CD4-positive, alpha-beta T cell treated with Interleukin-4 for 1 hour (primary cell): ENCODE measurements at regions not wholly inside any gene's neighbourhood (a gene's known extent, or its start where the extent isn't known, plus 50 kb on each side); places are given as distances from the start of the nearest gene placed in this dataset.

Experiments used
- DNase-seq, 2 donors: peaks; one replicate each; pipeline ENCODE4 v3.0.0-alpha.2; 2020 to 2022

DNA sequence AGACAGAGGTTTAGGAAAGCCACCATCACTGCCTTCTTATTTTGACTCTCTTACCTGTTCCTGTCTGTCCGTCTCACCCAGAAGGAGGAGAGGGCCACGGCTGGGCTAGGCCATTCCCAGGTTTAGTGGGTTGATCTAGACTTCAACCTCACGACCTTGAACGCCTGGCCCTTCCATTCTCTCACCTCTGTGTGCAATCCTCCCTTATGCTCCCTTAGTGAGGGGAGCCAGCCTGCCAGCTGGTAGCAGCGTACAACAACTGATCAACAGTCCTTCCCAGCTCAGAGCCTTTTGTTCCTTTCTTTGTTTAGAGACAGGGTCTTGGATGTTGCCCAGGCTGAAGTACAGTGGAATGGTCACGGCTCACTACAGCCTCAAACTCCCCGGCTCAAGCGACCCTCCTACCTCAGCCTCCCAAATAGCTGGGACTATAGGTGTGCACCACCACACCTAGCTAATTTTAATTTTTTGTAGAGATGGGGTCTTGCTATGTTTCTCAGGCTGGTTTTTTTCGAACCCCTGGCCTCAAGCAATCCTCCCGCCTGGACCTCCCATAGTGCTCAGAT, 123.9 kb downstream of the ZNF664 start:
- no peak for DNase-seq

DNA sequence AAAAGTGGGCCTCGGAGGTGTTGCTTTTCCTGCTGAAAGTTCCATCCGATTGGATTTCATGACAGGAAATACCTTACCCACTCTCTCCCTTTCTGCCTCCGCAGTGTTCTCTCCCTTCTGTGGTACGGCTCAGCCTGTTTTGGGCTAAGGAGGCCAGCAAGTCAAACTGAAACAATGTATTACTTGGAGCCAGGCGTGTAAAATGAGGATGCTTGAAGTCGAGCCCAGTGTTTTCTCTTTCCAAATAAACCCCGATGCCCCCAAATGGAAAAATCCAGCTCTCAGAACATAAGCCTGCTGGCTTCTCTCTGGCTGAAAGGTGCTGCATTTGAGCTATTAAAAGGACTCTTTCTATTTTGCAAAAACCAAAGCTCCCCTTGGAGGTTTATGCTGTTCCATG, 124.7 kb downstream of the ZNF664 start:
- no peak for DNase-seq

DNA sequence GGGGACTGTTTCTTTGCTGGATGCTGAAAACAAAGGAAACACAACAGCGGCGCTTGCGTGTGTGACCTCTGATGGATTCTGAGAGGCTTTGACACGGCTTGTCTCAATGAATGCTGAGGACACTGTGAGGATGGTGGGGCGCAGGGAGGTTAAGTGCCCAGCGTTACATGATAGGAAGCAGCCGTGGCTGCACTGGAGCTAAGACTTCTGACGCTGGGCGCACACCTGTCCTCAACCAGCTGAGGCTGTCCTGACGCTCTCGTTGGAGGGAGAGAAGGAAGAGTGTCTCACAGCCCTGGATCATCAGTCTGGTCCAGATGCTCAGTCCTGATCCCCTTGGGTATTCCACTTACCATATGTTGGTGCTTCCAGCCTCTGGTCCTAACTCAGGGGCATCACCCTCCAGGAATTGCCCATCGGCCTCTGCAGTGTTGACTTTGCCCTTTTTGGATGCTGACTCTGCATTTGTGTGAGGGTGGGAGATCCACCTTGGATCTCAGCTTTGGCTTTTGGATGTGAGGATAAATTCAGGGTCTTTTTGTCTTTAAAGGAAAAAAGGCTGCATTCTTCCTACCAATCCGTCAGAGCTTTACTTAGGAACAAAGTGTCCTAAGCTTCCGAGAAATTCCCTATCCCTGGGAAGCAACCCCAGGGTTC, 125.2 kb downstream of the ZNF664 start:
- DNase-seq, result no peak

DNA sequence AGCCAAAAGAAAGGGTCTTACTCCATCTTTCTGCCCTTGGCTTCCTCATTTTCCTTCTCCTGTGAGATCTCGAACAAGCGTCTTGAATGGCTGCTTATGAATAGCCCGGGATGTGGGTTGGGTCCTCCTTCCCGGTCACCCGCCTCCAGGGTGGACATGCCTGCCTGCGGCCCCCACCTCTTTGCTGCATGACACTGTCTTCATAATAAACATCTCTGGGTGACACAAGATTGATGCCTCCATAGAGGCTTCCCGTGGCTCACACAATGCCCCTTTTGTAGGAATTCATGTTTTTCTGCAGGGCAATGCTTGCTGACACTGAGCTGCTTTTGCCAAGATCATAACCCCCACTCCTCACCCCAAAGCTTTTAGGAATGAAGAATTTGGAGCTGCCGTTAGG, 125.9 kb downstream of the ZNF664 start:
- no peak for DNase-seq

DNA sequence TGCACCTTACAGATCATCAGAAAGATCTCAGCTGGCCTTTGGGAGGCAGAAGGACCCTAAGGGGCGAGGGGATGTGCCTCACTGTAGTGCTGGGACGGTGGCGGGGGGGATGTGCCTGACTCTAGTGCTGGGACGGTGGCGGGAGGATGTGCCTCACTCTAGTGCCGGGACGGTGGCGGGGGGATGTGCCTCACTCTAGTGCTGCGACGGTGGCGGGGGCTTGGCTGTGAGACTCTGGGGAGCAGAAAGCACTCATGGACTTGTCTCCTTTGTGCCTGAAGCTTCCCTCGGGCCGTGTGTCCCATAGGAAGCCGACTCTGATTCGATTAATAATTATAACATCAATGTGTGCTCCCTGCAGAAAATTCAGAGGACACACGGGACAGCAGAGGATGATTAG, 126.6 kb downstream of the ZNF664 start:
- DNase-seq, result no peak

DNA sequence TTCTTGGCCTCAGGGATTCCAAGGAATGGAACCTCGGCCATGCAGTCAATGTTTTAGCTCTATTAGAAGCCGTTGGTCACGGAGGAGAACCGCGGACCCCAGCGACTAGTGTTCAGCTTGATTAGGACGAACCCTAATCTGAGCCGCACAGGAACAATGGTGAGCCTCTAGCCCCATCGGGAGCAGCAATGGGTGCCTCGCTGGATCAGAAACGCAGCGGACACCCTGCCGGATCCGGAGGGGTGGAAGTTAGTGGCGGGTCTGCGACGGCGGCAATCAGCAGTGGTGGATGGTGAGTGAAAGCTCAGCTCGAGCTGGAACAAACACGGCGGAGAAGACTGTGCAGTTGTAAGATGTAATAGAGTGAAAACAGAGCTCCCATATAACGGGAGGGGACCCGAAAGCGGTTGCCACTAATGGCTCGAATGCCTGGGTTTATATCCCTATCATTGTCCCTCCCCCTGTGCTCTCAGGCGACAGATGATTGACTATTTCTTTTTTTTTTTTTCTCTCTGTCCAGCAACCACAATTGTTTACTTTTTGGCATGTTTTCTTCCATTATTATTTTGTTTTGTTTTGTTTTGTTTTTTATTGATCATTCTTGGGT, 127.7 kb downstream of the ZNF664 start:
- no peak for DNase-seq

DNA sequence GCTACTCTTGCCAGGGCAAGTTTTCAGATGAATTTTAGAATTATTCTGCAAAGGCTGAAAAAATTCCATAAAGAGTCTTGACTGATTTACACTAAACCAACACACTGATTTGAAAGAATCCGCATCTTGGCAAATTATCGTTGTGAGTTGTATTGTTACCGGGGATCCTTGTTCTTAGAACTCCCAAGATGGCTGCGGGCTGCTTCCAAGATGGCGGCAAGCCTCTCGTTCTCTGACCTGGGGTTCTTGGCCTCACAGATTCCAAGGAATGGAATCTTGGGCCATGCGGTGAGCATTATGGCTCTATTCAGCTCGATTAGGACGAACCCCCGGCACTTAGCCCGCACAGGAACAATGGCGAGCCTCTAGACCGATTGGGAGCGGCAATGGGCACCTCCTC, 132.5 kb downstream of the ZNF664 start:
- no peak for DNase-seq

DNA sequence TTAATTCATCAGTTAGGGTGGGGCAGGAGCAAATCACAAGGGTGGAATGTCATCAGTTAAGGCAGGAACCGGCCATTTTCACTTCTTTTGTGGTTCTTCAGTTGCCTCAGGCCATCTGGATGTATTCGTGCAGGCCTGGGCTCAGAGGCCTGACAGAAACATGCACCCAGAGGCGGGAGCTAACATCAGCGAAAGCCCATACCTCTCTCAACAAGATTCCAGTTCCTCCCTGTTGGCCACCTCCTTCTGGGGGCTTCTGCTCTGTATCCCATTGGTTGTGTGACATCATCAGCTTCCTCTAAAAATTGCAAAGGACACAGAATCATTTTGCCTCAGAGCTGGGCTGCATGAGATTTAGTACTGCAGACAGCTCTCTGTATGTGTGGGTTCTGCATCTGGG, 134.3 kb downstream of the ZNF664 start:
- no peak for DNase-seq

DNA sequence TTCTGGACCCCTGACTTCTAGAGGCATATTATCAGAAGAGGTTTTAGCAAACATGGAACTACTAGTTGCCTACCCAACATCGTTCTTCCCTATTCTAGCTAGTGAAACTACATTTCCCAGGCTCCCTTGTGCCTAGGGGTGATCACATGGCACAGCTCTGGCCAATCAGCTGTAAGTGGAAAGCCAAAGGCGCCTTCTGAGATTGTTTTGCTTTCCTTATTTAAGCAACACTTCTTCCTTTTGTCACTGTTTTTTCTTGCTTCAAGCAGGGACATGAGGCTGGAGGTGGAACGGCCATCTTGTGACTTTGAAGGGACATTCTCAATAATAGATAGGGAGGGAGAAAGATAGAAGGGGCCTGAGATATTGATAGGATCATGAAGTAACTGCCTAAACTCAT, 136.7 kb downstream of the ZNF664 start:
- DNase-seq, result peak; percentile 15 to 16

DNA sequence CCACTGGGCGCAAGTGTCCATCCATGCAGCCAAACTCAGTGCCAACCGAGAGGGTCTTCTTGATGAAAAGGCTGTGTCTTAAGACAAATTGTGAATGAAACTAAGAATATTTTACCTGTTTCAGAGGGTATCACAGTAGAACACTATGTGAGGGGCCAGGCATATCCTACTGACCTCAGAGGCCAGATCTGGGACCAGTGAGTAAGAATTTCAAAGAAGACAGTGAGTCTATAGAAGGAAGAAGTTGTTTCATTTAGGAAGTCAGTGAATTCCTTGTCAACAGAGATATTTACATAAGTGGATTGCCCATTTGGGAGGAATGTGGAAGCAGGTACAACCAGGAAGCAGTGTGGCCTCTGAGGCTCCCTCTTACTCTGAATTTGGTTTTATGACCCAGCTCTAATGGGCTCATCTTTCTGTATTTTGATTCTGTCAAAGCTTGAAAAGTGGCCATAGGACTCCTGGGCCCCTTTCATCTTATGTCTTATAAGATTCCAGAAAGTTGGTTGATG, 137.4 kb downstream of the ZNF664 start:
- DNase-seq, result no peak

DNA sequence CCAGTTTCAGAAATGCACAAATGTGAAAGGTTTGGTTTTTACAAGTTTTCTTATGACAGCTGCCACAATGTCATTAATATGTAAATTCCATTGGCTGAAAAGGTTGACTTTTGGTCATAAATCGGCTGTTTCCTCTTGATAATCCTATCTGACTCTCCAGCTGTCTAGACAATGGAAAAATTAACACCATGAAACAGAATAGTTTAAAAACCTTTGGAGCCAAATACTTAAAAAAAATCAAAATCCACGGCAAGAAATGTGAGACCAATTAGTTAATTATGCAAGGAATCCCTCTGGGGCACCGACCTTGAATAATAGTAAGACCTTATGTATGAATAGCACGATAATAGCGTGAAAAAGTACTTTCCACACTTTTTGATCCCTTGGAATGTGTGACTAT, 138.0 kb downstream of the ZNF664 start:
- no peak for DNase-seq

DNA sequence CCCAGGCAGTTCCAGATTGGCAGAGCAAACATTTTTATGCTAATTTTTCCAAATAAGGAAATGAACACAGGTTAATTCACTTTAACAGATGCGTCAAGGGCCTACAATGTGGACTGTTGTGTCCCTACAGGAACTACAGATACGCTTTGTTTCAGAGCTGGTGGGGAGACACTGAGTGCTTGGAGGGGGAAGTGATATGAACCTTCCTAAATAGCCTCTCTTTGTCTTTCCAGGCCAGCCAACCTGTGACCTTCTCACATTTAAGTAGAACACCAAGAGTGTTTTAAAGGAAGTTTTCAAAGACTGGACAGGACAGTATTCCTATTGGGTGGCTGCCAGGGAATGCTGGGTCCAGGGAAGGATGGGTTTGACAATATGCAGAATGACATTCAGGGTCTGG, 141.3 kb downstream of the ZNF664 start:
- DNase-seq, result no peak

DNA sequence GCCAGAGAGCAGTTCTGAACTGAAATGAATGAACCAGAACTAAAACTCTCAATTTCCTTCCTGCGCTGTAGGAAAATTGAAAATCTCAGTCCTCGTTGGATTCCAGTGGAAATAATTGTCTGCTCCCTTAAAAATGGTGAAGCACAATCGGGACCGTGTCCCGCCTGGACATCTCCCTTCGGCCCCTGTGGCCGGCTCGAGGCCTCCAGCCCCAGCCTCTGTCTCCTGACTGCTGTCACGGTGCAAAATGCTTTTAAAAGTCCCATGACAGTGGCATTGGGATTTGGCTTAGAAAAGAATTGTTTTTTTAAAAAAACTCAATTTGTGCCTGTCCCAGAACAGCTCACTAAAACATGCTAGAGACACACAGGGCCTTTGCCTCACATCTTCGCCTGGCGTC, 142.5 kb downstream of the ZNF664 start:
- no peak for DNase-seq

DNA sequence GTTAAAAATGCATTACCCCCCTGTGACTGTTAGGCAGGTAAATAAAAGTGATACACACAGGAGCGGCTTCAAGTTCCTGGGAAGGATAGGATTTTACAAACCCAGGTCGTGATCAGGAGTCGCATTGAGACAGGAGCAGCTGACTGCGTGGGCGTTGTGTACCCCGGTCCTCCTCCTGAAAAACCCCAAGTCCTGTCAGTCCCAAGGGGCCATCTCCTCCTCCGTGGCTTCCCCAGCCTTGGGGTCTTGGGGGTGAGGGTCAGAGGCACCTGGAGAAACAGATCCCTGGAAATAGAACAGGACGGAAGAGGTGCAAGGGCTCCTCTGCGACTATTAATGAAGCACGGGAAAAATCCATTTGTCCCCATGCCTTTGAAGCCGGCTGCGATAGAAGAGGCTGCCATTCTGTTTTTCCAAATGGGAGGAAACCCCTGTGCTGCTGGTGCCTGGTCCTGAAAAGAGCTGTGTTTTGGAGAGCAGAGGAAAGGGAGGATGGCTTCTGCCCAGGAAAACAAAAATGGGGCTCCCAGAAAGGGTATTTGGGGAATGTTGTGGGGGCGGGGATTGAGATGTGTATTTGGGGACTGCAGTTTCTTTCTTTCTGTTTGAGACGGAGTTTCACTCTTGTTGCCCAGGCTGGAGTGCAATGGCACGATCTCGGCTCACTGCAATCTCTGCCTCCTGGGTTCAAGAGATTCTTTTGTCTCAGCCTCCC, 143.1 kb downstream of the ZNF664 start:
- DNase-seq, result no peak

DNA sequence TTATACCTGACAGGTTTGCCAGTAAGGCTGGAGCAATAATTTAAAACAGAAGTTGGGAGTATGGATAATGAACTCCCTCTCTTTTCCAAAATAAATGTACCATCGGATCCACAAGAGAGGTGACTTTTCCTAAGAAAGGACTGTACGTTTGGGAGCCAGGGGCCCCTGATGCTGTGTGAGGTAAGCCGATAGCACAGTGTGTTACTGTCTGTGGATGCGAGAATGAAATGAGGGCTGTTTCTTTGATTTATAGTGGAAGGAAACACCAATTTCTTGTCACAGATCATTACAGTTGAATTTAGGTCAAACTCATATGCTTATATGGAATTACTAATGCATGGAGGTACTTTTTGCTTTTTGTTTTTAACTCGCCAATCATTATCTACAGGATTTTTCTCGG, 147.7 kb downstream of the ZNF664 start:
- DNase-seq, result no peak

DNA sequence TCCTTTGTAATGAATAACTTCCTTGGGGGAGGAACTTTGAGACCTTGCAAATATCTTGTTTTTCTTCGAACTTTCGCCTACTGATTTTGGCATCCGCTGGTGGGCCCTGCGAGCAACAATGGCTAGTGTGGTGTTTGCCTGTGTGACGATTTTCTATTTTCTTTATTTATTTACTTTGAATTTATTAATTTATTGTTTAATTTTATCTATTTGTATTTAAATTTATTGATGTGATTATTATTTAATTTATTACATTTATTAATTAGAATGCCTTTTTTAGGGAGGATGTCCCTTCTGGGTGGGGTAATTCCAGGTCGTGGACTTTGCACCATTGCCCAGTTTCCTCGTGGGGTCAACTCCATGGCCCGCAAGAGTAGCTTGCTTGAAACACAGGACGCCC, 149.7 kb downstream of the ZNF664 start:
- no peak for DNase-seq

DNA sequence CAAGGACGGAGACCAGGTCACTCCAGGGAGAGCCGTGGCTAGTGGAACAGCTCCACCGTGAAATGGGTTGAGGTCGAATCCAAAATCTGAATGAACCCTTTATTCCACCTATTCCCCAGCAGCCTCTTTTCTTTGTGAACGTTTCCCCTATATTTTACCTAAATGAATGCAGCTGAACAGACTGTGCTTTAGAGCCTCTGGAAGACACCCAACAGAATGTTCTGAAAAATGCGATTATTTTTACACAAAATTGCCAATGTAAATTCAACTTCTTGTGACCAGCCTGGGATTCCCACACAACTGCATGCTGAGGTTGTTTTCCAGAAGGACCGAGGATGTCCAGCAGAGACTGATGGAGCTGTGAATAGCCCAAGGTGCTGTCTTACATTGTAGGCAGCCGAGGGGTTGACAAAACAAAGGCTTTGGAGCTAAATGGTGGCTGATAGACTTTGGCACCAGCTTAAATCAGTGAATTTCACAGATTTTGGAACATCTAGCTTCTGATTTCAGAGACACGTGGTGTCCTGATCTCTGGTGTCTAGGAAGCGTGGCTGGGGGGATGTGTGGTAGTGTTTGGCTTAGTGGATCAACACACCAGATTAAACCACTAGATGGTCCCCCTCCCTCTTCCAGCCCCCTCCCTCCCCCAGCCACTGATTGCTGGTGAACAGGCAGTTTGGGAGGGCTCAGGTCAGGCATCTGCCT, 150.4 kb downstream of the ZNF664 start:
- no peak for DNase-seq

DNA sequence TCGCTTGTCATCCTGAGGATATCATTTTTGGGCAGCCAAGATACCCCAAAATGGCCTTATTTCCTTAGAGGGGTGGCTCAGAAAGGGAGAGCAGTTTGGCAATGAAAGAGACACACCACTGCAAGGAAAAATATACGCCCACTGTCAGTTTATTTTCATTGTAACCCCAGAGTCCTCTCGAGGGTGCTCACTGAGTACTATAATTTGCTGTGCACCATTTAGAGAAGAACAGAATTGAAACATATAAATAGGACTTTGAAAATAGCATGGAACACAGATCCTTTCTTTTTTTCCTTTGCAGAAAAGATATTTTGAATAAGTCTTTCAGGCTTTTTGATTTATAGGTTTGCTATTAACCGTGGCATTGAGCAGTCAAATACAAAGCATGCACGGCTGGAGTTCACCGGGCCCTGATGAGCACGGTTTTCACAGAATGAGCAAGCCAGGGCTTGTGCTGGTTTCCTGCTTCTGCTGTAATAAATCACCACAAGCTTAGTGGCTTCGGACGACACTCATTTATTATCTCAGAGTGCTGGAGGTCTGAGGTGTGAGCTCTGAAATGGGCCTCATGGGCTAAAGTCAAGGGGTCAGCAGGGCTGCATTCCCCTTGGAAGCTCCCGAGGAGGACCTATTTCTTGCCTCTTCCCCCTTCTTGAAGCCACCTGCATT, 152.3 kb downstream of the ZNF664 start:
- DNase-seq, result no peak

DNA sequence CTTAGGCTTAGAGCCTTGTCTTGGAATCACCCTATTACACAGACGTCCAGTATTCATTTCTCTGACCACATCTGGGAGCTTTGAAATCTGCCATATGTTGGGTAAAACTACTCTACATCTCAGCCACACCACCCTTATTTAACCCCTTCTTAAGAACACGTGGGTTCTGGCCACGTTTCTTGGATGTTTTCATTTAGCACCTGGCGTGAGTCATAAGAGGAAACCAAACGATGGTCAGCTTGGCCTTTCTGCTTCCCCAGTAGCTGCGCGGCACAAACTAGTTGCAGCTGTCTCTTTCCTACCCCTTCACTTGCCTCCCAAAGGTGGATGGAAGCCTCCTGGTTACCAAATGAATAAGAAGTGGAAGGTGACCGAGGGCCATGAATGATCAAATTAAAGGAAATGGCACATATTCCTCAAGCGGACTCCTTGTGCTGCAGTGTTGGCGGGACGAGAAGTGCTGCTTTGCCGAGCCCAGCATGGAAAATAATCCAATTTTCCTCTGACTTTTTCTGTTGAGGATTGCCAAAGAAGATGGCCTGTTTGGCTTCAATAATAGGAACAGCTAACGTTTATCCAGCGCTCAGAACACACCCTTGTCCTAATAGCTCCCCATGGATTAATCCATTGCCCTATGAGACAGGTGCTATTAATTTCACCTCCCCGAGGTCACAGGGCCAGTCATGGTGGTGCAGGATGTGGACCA, 154.1 kb downstream of the ZNF664 start:
- DNase-seq, result no peak

DNA sequence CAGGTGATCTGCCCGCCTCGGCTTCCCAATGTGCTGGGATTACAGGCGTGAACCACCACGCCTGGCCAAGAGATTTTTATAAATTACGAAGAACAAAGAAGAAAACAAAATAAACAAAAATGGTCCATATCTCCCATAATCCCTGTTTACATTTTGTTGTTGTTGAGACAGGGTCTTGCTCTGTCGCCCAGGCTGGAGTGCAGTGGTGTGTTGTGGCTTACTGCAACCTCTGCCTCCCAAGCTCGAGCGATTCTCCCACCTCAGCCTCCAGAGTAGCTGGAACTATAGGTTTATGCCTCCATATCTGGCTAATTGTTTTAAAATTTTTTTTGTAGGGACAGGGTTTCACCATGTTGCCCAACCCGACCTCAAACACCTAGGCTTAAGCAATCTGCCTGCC, 156.1 kb downstream of the ZNF664 start:
- no peak for DNase-seq

DNA sequence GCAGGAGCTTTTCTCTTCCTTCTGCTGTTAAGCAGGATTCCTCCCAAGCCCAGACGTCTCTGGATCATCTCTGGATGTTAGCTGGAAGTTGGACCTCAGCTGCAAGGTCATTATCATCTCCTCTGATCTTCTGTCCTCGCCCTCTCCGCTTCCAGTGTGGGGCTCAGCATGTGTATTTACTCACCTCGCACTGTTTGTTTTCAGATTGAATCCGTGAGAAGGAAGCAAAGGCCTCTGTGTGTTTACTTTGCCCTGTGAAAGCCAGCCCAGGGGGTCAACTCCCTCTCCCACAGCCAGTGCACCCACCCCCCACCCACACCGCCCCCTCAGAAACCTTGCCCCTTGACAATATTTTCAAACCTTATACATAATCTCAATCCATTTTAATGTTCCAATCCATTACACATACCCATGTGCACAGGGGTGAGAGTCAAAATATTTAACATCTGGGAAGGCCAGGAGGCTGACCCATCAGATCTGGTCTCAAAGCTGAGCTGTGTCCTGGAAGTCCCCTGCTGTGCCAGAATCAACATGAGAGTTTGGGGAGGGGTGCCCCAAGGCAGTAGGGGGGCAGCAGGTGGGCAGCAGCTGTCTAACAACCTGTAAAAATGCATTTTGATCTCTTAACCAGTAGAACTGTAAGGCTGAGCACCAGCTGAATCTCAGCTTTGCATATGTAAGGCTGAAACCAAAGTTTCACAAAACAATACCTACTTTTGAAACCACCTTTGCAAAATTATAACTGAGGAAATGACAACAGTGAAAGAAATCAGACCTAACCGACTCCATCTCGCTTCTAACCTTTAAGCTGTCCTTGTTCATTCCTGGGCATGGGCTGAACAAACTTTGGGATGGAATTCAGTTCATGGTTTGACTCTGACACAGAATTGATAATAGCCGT, 157.9 kb downstream of the ZNF664 start:
- no peak for DNase-seq
